ENCODE measurements at regions not wholly inside any gene's neighbourhood (a gene's known extent, or its start where the extent isn't known, plus 50 kb on each side); places are given as distances from the start of the nearest gene placed in this dataset.

DNA sequence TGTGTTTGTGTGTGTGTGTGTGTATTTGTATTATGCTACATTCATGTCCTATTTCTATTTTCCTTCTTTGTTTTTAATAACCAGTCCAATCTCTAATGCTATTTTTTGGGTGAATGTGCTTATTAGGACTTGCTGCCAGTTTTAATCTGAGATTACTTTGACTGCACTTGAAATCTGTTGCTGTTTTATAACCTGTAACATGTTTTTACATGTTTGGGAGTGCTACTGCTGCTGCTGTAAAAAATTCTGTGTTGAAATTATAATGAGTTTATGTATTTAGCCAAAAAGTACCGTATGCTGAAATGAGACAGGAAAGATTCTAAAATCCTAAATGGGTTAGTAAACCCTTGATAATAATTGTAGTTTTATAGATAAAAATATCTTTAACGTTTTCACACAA lies 104.7 kb upstream of the SSBP2 start:
- DNase-seq (ENCODE audit: low spot score), result no peak

GRCh38 chr5:81854915-81855314 lies 104.0 kb upstream of the SSBP2 start:
- no peak for DNase-seq (ENCODE audit: low spot score)

DNA sequence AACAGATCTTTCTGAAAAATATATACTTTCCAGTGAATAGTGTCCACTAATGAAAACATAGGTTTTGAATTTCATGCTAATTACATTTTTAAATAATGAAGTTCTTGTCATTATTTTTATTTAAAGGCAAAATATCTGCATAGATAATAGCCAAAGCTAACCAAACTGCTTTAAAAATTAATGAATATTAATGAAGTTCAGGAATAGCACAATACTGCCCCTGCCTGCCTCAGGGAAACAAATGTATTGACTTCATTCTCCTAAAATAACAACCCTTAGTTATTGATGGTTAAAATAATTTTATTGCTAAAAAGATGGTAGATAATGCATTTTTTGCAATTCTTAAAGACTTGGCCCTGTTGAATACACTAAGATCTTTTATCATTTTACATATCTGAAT lies 103.6 kb upstream of the SSBP2 start:
- no peak for DNase-seq (ENCODE audit: low spot score)

GRCh38 chr5:81853030-81853357 lies 102.1 kb upstream of the SSBP2 start:
- DNase-seq (ENCODE audit: low spot score), result no peak

DNA sequence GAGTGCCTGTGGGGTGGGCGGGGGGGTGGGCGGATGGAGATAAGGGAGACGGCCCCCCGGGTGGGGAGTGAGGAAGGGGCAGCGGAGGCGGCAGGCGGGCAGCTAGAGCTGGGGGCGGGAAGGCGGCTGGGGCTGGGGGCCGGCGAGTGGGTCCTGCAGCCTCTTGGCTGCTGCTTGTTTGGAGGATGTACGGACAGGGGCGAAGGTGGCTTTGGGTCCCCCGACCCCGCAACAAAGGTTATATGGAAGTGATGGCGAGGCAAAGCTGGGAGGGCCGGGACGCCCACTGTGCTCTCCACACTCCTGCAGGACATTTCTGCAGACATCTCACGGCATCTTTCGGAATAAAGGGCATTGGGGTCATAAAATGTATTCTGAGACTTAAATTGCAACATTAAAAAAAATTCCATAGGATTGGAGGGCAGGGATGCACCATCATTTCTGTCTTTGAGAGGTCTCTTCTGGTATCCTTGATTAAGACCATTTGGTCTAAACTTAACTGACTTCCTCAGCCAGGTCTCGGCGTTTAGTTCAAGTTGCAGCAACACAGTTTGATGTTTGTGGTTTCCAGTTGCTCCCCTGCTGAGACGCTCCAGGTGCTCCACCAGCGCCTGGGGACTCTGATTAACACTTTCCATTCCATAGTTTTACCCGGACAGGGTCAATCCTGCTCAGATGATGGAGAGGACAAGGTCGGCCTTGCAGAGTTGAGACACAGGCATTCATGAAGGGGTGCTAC lies 101.6 kb upstream of the SSBP2 start:
- peak; percentile 30 for DNase-seq (ENCODE audit: low spot score)

DNA sequence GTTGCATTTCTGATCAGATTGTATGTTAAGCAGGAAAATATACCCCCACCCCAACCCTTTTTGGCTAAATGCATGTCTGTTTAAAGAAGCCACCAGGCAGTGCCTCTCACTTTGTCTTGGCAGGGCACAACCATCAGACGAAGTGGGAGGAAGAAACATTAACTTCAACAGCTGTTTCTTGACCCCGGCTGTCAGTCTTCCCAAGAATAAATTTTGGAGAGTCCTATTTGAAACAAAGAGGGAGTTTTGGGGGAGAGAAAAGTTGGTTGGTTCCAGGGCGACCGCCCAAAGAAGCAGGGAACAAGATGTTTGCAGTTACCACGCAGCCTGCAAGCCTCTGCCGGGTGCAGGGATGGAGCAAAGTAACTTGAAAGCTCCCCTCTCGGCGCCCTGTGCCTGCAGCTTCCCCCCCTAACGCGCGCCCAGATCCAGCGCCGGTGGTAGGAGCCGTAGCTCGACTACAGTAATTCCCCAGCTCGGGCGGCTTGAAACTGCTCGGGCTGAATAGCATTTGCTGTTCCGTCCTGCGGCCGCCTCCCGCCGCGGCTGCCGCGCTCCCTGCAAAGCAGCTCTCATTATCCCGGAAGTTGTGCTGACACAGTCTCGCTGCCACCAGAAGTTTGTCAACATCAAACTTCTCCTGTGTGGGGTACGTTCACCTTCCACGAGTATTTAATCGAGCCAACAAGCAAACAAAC lies 100.7 kb upstream of the SSBP2 start:
- peak; percentile 83 for DNase-seq (ENCODE audit: low spot score)

DNA sequence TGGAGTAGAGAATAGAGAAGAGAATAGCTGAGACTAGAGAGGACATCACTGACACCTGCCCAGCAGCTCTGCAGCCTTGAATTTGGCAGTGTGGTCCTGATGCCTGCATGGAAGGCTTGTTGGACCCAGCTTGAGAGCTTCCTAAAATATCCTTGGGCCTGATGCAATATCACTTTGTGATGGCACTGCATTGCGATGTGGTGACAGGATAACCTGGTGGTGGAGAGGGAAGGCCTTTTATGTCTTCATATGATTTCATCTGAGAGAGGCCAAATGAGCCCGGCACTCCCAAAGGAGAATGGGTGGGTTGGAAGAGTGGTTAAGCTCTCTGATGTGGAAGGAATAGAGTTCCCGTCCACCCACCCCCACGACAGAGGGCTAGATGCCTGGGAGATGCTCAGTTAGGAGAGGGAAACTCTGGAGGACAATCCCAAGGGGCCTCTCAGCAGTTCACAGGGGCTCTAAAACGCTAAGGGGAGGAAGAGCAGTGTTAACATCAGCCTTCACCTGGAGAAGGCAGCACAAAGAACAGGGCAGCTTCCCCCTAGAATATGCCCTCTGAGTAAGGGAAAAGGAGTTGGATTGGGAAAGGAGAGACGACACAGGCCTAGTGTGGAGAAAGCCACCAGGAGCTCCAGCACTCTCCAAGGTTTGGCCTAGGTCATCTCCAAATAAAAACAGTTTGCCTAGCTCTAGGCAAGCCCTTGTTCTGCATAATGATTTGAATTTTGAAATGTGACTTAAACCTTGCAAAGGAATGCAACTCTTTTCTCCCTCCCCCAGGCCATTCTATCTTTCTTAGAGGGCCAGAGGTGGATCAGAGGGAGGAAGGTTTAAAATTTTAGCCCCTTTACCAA lies 99.8 kb upstream of the SSBP2 start:
- no peak for DNase-seq (ENCODE audit: low spot score)

DNA sequence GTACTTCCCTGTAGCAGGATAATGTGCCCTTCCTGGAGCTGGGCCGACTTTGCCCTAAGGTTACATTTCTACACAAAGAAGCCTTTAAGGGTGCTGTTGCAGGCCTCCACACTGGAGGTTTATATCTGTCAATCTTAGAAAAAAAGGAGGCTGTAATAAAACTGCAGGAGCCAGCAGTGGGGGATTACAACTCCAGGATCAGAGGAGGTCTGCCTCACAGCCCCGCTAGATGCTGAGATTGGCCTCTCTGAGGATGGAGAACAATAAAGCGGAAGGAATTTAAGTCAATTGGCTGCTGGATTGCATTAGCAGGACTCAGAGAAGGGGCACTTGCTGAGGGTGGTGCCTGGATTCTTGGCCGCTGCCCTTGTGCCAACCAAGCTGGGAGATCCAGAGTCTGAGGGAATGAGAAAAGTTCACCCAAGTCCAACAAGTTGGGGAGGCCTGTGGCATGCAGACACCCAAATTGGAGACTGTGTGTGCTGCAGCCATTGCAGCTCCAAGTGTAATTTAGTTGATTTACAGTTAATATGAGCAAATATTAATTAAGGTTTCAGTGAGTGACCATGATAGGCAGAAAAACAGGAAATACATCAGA lies 99.0 kb upstream of the SSBP2 start:
- no peak for DNase-seq (ENCODE audit: low spot score)

DNA sequence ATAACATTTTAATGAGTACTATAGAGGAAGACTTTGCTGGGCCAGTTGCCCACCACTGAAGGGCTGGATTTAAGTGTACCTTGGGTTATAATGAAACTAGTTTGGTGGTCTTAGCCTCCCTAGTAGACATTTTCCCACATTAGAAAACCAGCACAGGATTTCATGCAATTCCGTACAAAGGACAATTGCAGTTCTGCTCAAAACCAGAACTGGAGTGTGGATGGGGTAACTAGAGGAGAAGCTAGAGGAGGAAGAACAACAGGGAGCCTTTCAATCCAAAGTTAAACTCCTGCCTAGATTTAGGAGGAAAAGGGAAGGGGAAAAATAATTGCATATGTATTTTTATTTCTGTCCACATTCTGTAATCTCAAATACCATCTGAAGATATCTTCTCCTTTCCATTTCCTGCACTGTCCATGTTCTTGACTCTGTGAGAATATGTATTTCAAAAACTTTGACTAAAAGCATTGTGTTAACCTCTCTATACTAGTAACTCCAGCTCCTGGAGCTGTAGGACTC lies 97.5 kb upstream of the SSBP2 start:
- no peak for DNase-seq (ENCODE audit: low spot score)

DNA sequence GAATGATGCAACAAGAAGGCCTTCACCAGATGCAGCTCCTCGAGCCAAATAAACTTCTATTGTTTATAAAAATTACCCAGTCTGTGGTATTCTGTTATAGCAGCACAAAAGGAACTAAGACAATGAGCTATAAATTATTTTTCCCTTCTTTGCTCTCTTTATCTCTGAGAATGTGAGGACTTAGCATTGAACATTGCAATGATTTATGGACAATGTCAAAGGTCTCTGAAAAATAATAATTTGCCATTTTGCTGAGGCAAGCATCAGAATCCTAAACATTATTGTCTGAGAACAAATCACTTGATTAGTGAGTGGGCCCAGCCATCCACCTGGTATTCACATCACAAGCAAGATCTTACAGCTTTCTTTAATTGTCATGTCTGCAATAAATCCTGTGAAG lies 95.4 kb upstream of the SSBP2 start:
- DNase-seq (ENCODE audit: low spot score), result no peak

DNA sequence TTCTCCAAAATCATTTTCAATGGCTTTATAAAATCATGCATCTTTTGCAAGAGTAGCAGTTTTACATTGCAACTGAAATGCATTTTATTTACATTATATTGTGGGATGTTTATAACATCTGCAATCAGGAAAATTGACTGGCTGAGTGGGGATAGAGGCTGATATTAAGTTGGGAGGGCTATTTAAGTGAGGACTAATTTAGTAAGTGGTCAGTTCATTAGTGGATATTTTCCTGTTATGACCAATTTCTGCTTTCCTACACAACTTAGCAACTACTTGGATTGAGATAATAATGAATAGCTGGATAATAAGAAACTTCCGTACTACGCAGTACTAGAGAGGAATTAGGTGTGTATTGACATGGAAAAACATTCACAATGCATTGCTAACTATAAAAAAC lies 92.9 kb upstream of the SSBP2 start:
- no peak for DNase-seq (ENCODE audit: low spot score)

- no peak for DNase-seq (ENCODE audit: low spot score)
Observed at GRCh38 chr5:81842795-81843398, 92.0 kb upstream of the SSBP2 start.

DNA sequence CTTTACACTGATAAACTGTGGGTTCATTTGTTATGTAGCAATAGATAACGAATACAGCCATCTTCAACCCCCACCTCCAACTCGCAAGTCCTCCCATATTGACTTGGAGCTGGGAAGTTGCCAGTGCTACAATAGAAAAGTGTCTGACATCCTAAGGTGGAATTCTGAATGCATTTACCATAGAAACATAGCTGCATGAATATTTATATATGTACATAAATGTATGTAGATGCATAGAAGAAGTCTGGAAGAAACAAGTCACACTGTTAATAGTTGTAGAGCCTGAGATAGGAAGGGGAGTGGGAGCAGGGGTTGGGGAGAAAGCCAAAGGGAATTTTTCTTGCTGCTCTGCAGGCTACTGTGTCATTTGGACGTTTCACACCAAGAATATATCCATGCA lies 88.1 kb upstream of the SSBP2 start:
- no peak for DNase-seq (ENCODE audit: low spot score)

GRCh38 chr5:81838307-81838906 lies 87.5 kb upstream of the SSBP2 start:
- peak; percentile 58 for DNase-seq (ENCODE audit: low spot score)

GRCh38 chr5:81837667-81838306 lies 86.9 kb upstream of the SSBP2 start:
- DNase-seq (ENCODE audit: low spot score), result no peak

DNA sequence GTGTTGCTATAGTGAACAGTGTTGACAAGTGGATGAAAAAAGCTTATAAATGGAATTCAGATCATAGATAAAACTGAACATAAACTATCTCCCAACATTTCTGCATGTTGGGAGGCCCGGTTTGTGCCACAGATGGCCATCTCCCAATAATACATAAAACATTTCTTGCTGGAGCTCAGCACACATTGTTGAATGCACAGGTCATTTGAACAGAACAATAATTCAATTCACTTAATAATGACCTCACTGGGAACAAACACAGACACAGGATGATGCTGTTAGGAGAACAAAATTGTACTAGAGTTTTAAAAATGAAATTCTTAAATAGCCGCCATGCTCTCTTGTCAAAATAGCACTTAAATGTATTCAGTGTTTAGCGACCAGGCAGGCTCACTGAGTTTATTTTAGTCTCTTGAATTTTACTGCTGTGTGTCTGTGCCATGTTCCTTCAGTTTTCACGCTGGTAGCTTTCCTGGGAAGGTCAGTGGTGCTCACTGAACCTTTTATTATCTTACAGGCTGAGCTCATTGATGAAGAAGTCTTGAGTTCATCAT lies 85.0 kb upstream of the SSBP2 start:
- no peak for DNase-seq (ENCODE audit: low spot score)

- DNase-seq (ENCODE audit: low spot score), result no peak
Observed at GRCh38 chr5:81834021-81834660, 83.2 kb upstream of the SSBP2 start.

DNA sequence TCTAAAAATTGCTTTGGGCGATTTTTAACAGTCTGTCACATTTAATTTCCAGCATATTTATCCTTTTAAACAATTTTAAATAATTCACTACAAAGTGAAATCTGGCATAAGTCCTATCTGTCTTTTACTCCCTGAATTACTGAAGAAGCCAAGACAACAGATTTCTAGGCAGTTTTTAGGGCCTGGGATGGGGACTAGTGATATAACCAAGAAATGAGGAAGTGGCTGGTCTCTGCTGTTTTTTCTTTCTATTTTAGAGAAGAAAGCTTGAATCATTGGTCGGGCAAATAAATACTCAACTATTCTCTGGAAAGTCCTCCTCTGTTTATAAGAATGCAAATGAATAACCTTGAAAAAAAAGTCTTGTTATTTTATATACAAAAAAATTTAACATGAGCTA lies 79.7 kb upstream of the SSBP2 start:
- DNase-seq (ENCODE audit: low spot score), result peak; percentile 20

- DNase-seq (ENCODE audit: low spot score), result no peak
Observed at GRCh38 chr5:81829242-81829641, 78.3 kb upstream of the SSBP2 start.

- DNase-seq (ENCODE audit: low spot score), result no peak
Observed at GRCh38 chr5:81827500-81827899, 76.6 kb upstream of the SSBP2 start.

Measured in NAMALWA (cell line).